Neural cell (in vitro differentiated cells): ENCODE measurements at regions not wholly inside any gene's neighbourhood (a gene's known extent, or its start where the extent isn't known, plus 50 kb on each side); places are given as distances from the start of the nearest gene placed in this dataset.

ENCODE experiments used
- H2AFZ ChIP-seq: fragments of 200-600, 300-800 bp; sonication (generic), shearing (Covaris generic); 2 replicates; pipeline ENCODE4 v1.6.0; 2014; ENCODE audit warnings: low read depth, mild to moderate bottlenecking, antibody characterized with exemption, low read length, moderate library complexity
- H3F3A ChIP-seq: fragments of 200-600 bp; shearing (Covaris generic); 2 replicates; pipeline ENCODE4 v1.6.1; 2016; ENCODE audit warnings: mild to moderate bottlenecking, moderate library complexity, mixed read lengths, antibody characterized with exemption, low read length; ENCODE audit not compliant: insufficient read depth, poor library complexity, severe bottlenecking
- H3K27ac ChIP-seq: fragments of 200-600, 300-800 bp; sonication (generic), shearing (Covaris generic); 2 replicates; pipeline ENCODE4 v1.5.1; 2014; ENCODE audit warnings: mild to moderate bottlenecking, low read length, moderate library complexity
- H3K27me3 ChIP-seq: fragments of 300-800, 200-600 bp; sonication (generic), shearing (Covaris generic); 2 replicates; pipeline ENCODE4 v1.6.0; 2014; ENCODE audit warnings: mild to moderate bottlenecking, low read depth, low read length, moderate library complexity; ENCODE audit not compliant: insufficient read depth
- H3K36me3 ChIP-seq: fragments of 300-800, 200-600 bp; sonication (generic), shearing (Covaris generic); 2 replicates; pipeline ENCODE4 v1.5.1; 2014; ENCODE audit warnings: mild to moderate bottlenecking, antibody characterized with exemption, low read length, moderate library complexity; ENCODE audit not compliant: insufficient read depth
- H3K4me2 ChIP-seq: fragments of 300-800, 200-600 bp; sonication (generic), shearing (Covaris generic); 2 replicates; pipeline ENCODE4 v1.6.0; 2014; ENCODE audit warnings: mild to moderate bottlenecking, low read length
- H3K4me3 ChIP-seq: fragments of 300-800, 200-600 bp; sonication (generic), shearing (Covaris generic); 2 replicates; pipeline ENCODE4 v1.5.1; 2014; ENCODE audit warnings: mild to moderate bottlenecking, low read length, moderate library complexity
- H3K79me2 ChIP-seq: fragments of 200-600 bp; shearing (Covaris generic); replicated peaks from 2 replicates; pipeline ENCODE4 v1.6.0; 2014; ENCODE audit warnings: mild to moderate bottlenecking, low read length, moderate library complexity; ENCODE audit not compliant: insufficient read depth
- H3K9ac ChIP-seq: fragments of 300-800, 200-600 bp; sonication (generic), shearing (Covaris generic); 2 replicates; pipeline ENCODE4 v1.6.1; 2016; ENCODE audit warnings: mild to moderate bottlenecking, low read length, mixed read lengths
- H3K9me2 ChIP-seq: fragments of 200-600 bp; shearing (Covaris generic); 2 replicates; pipeline ENCODE4 v1.6.1; 2016; ENCODE audit warnings: mild to moderate bottlenecking, low read length, mixed read lengths; ENCODE audit not compliant: insufficient read depth
- H3K9me3 ChIP-seq: fragments of 200-600, 300-800 bp; sonication (generic), shearing (Covaris generic); 2 replicates; pipeline ENCODE4 v1.6.1; 2016; ENCODE audit warnings: mild to moderate bottlenecking, mixed run types, low read length, moderate library complexity, mixed read lengths
- H4K20me1 ChIP-seq: fragments of 200-600 bp; shearing (Covaris generic); 2 replicates; pipeline ENCODE4 v1.6.1; 2016; ENCODE audit warnings: mild to moderate bottlenecking, mixed run types; ENCODE audit not compliant: insufficient read depth
- EP300 ChIP-seq: fragments of 450-650 bp; conservative IDR thresholded peaks from 2 replicates; pipeline ENCODE4 v1.6.1; 2014; ENCODE audit warnings: antibody characterized with exemption, mild to moderate bottlenecking, moderate library complexity; ENCODE audit not compliant: poor library complexity, severe bottlenecking
- EZH2 ChIP-seq: fragments of 200-600, 300-800 bp; shearing (Covaris generic), sonication (generic); IDR thresholded peaks from 2 replicates; pipeline ENCODE4 v1.6.1; 2014; ENCODE audit warnings: antibody characterized with exemption, low read length, borderline replicate concordance, mild to moderate bottlenecking; ENCODE audit not compliant: insufficient read depth, poor library complexity, severe bottlenecking
- MXI1 ChIP-seq: fragments of 450-650 bp; conservative IDR thresholded peaks from 2 replicates; pipeline ENCODE4 v1.6.1; 2014; ENCODE audit warnings: antibody characterized with exemption, mild to moderate bottlenecking; ENCODE audit not compliant: poor library complexity, severe bottlenecking
- POLR2AphosphoS5 ChIP-seq: IDR thresholded peaks from 2 replicates; pipeline ENCODE4 v1.6.1; 2012
- RAD21 ChIP-seq: fragments of 450-650 bp; conservative IDR thresholded peaks from 2 replicates; pipeline ENCODE4 v1.6.1; 2014; ENCODE audit warnings: antibody characterized with exemption, mild to moderate bottlenecking, moderate library complexity
- SMC3 ChIP-seq: fragments of 450-650 bp; conservative IDR thresholded peaks from 2 replicates; pipeline ENCODE4 v1.6.1; 2014; ENCODE audit warnings: antibody characterized with exemption, mild to moderate bottlenecking, moderate library complexity; ENCODE audit not compliant: poor library complexity
- TAF1 ChIP-seq: IDR thresholded peaks from 2 replicates; pipeline ENCODE4 v1.6.1; 2012; ENCODE audit warnings: low read depth
- TF ChIP-seq, protein P1 (sequence below): IDR thresholded peaks from 2 replicates; pipeline ENCODE4 v1.6.1; 2012; ENCODE audit warnings: borderline replicate concordance
- TF ChIP-seq, protein P2 (sequence below): fragments of 450-650 bp; IDR thresholded peaks from 2 replicates; pipeline ENCODE4 v1.5.1; 2014; ENCODE audit warnings: antibody characterized with exemption, mild to moderate bottlenecking, moderate library complexity; ENCODE audit not compliant: poor library complexity, severe bottlenecking

DNA sequence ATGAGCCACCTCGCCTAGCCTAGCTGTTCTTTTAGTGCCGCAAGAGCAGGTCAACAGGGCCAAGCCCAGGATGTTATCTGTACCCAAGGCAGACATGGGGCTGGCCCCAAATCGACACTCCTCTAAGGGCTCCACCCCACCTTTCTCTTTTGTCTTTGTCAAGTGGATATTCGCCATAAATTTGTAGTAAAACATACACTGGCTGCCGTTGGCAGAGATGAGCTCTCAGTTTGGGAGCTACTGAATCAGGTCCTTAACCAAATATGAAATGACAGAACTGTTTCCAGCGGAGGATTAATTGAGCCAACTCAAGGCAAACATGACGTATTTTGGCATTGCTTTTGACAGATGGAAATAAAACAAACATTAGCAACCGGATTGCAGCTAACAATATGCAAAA is 556.9 kb upstream of the CDH5 start:
- no peak overlapping the region for H2AFZ ChIP-seq
- H3K4me2 ChIP-seq, result no peak overlapping the region
- no peaks in the 10 kb centered on the region for H3K9me3 ChIP-seq
- H3K27me3 ChIP-seq, result no peaks in the 10 kb centered on the region
- TF ChIP-seq EZH2 (no peak), MXI1 (no peak), EP300 (no peak), POLR2AphosphoS5 (no peak), RAD21 (no peak), SMC3 (no peak), TAF1 (no peak)
- TF ChIP-seq, protein P1, sequence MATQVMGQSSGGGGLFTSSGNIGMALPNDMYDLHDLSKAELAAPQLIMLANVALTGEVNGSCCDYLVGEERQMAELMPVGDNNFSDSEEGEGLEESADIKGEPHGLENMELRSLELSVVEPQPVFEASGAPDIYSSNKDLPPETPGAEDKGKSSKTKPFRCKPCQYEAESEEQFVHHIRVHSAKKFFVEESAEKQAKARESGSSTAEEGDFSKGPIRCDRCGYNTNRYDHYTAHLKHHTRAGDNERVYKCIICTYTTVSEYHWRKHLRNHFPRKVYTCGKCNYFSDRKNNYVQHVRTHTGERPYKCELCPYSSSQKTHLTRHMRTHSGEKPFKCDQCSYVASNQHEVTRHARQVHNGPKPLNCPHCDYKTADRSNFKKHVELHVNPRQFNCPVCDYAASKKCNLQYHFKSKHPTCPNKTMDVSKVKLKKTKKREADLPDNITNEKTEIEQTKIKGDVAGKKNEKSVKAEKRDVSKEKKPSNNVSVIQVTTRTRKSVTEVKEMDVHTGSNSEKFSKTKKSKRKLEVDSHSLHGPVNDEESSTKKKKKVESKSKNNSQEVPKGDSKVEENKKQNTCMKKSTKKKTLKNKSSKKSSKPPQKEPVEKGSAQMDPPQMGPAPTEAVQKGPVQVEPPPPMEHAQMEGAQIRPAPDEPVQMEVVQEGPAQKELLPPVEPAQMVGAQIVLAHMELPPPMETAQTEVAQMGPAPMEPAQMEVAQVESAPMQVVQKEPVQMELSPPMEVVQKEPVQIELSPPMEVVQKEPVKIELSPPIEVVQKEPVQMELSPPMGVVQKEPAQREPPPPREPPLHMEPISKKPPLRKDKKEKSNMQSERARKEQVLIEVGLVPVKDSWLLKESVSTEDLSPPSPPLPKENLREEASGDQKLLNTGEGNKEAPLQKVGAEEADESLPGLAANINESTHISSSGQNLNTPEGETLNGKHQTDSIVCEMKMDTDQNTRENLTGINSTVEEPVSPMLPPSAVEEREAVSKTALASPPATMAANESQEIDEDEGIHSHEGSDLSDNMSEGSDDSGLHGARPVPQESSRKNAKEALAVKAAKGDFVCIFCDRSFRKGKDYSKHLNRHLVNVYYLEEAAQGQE, result no peak
- TF ChIP-seq, protein P2, sequence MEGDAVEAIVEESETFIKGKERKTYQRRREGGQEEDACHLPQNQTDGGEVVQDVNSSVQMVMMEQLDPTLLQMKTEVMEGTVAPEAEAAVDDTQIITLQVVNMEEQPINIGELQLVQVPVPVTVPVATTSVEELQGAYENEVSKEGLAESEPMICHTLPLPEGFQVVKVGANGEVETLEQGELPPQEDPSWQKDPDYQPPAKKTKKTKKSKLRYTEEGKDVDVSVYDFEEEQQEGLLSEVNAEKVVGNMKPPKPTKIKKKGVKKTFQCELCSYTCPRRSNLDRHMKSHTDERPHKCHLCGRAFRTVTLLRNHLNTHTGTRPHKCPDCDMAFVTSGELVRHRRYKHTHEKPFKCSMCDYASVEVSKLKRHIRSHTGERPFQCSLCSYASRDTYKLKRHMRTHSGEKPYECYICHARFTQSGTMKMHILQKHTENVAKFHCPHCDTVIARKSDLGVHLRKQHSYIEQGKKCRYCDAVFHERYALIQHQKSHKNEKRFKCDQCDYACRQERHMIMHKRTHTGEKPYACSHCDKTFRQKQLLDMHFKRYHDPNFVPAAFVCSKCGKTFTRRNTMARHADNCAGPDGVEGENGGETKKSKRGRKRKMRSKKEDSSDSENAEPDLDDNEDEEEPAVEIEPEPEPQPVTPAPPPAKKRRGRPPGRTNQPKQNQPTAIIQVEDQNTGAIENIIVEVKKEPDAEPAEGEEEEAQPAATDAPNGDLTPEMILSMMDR, result no peak
- H3K36me3 ChIP-seq, result no peaks in the 10 kb centered on the region
- no peaks in the 10 kb centered on the region for H3F3A ChIP-seq
- no peak overlapping the region for H3K9ac ChIP-seq
- no peak overlapping the region for H3K27ac ChIP-seq
- H3K4me3 ChIP-seq, result no peak overlapping the region
- no peaks in the 10 kb centered on the region for H3K9me2 ChIP-seq
- no peaks in the 10 kb centered on the region for H3K79me2 ChIP-seq
- H4K20me1 ChIP-seq, result no peaks in the 10 kb centered on the region

DNA sequence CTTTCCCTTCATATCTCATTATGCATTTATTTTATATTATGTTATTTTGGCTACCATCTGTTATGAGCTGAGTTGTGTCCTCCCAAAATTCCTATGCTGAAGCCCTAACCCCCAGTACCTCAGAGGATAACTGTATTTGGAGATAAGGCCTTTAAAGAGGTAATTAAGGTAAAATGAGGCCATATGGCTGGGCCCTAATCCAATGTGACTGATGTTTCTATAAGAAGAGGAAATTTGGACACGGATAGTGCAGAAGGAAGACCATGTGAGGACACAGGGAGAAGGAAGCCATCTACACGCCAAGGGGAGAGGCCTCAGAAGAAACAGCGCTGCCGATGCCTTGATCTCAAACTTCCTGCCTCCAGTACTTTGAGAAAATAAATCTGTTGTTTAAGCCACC is 557.7 kb upstream of the CDH5 start:
- Histone ChIP-seq H3K9ac (no peak overlapping the region), H3K4me2 (no peak overlapping the region), H3K27ac (no peak overlapping the region), H3K79me2 (no peaks in the 10 kb centered on the region), H3K9me3 (no peaks in the 10 kb centered on the region), H3K27me3 (no peaks in the 10 kb centered on the region), H3F3A (no peaks in the 10 kb centered on the region), H3K36me3 (no peaks in the 10 kb centered on the region), H2AFZ (no peak overlapping the region), H3K4me3 (no peak overlapping the region), H3K9me2 (no peaks in the 10 kb centered on the region), H4K20me1 (no peaks in the 10 kb centered on the region)
- TF ChIP-seq POLR2AphosphoS5 (no peak), RAD21 (no peak), EZH2 (no peak), EP300 (no peak), TAF1 (no peak)
- TF ChIP-seq, protein P2, result no peak
